Epithelial cell of proximal tubule (primary cell): ENCODE measurements at regions not wholly inside any gene's neighbourhood (a gene's known extent, or its start where the extent isn't known, plus 50 kb on each side); places are given as distances from the start of the nearest gene placed in this dataset.

Source experiments
- DNase-seq: peaks from one replicate; pipeline ENCODE4 v3.0.0-alpha.2; 2011; ENCODE audit warnings: low read depth
- H3K4me3 ChIP-seq: 2 replicates; pipeline ENCODE4 v1.5.1; 2011; ENCODE audit warnings: low read depth, mild to moderate bottlenecking, low read length
- TF ChIP-seq, protein P1 (sequence below): conservative IDR thresholded peaks from 2 replicates; pipeline ENCODE4 v1.5.1; 2012; ENCODE audit warnings: low read depth, mild to moderate bottlenecking, low read length

DNA sequence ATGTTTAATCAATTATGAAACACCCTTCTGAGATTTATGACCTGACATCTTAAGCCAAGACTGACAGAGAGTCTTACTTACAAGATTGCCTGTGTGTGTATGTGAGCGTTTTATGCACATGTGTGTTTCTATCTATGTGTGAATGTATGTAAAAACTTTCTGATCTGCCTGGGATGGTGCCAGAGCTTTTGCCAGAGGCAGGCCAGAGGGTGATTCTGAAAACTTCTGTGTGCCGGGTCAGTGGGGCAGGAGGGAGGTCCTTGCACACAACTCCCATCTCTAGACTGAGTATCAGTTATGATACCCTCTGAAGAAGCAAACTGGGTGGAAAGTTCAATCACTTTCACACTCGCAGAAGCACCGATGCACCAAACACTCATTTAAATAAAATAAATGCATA lies 335.0 kb upstream of the NT5C1B start:
- TF ChIP-seq, protein P1, sequence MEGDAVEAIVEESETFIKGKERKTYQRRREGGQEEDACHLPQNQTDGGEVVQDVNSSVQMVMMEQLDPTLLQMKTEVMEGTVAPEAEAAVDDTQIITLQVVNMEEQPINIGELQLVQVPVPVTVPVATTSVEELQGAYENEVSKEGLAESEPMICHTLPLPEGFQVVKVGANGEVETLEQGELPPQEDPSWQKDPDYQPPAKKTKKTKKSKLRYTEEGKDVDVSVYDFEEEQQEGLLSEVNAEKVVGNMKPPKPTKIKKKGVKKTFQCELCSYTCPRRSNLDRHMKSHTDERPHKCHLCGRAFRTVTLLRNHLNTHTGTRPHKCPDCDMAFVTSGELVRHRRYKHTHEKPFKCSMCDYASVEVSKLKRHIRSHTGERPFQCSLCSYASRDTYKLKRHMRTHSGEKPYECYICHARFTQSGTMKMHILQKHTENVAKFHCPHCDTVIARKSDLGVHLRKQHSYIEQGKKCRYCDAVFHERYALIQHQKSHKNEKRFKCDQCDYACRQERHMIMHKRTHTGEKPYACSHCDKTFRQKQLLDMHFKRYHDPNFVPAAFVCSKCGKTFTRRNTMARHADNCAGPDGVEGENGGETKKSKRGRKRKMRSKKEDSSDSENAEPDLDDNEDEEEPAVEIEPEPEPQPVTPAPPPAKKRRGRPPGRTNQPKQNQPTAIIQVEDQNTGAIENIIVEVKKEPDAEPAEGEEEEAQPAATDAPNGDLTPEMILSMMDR: no peak
- DNase-seq: no peak
- no peak overlapping the region for H3K4me3 ChIP-seq

DNA sequence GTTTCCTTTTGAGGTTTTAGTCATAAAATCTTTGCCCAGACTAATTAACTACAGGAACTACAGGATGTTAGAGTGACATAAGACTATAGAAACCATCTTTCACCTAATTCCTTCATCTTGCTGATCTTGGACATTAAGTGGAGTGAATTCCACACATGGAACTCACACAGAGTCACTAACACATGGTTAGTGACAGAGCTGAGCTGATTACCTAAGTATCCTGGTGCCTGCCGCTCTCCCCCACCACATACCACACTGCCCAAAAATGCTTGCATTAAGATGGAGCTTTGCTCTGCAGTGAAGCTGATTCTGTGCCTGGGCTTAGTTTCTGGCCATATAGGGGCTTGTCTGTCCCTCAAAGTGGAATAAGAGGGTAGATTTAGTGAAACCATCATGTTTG lies 332.9 kb upstream of the NT5C1B start:
- DNase-seq: no peak
- no peak overlapping the region for H3K4me3 ChIP-seq
- TF ChIP-seq, protein P1: no peak

DNA sequence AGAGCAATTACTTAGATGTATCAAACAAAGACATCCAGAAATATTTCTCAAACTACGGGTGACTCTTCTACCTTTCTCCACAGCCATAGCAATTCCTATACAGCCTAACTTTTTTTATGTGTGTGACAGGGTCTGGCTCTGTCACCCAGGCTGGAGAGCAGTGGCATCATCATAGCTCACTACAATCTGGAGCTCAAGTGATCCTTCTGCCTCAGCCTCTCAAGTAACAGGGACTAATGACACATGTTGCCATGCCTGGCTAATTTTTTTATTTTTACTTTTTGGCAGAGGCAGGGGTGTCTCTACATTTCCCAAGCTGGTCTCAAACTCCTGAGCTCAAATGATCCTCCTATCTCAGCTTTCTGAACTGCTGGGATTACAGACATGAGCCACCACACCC lies 328.9 kb upstream of the NT5C1B start:
- no peak for DNase-seq
- no peak overlapping the region for H3K4me3 ChIP-seq
- TF ChIP-seq, protein P1: no peak

DNA sequence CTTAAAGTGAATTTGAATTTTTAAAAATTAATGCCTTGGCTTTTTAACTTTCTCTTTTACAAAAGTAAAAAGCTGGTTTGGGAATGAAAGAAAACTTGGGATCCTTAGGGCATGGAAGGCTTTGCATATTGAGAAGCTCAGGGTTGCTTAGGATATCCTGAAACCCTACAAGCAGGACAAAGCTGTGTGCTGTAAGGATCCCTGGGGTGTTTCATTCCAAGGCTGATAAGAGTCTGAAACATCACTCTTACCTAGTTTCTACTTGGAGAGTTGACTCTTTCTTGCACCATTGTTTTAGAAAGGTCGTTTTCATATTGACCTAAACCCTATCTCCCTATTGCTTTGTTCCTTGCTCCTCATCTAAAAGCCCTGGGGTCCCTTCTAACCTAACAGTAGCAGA lies 325.9 kb upstream of the NT5C1B start:
- TF ChIP-seq, protein P1: no peak
- DNase-seq: no peak
- no peak overlapping the region for H3K4me3 ChIP-seq

DNA sequence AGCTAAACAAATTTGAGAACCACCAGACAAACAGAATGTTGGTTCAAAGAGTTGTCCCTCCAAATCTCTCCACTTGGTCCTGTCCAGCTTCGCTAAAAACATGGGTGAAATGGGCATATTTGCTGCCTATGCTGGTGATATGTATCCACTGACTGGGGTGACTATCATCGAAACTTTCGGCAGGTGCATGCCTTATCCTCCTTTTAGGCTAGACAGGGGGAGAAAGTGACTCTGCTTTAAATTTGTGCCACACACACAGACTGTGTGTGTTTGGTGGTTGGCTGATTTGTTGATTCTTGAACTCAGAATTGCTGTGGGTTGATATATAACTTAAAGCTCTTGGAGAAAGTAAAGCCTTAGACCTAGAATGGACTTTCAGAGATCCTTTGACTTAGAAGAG lies 324.1 kb upstream of the NT5C1B start:
- TF ChIP-seq, protein P1: no peak

DNA sequence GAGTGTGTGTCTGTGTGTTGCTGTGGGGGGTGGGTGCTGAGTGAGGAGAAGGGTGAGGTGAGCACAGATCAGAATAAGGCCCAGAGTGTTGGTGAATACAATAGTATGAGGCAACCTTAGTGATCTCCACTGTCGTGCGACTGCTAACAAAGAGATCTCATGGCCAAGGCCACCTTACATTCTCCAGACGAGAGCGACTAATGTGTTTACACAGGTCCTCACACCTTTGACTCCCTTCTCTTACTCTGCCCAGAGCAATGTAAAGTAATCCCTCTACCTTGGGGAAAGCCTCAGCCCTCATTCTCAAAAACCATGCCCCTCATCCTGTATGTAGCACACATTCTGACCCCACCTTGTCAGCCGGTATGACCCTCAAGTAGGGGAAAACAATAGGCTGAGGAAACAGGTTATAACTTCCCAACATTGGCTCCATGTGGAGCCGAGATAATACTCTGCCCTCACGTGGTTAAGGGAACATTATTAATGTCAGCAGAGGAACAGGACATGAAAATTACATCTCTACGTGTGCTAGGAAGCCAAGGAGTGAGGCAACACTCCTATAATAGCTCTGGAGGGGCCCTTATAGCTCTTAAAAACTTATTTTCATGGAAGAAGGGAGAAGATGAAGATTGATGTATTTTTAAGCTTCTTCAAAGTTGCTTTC lies 323.0 kb upstream of the NT5C1B start:
- TF ChIP-seq, protein P1: no peak
- H3K4me3 ChIP-seq: no peak overlapping the region
- DNase-seq: no peak

More for the DNA sequence above, 324.1 kb upstream of the NT5C1B start:
- no peak overlapping the region for H3K4me3 ChIP-seq
- no peak for DNase-seq

DNA sequence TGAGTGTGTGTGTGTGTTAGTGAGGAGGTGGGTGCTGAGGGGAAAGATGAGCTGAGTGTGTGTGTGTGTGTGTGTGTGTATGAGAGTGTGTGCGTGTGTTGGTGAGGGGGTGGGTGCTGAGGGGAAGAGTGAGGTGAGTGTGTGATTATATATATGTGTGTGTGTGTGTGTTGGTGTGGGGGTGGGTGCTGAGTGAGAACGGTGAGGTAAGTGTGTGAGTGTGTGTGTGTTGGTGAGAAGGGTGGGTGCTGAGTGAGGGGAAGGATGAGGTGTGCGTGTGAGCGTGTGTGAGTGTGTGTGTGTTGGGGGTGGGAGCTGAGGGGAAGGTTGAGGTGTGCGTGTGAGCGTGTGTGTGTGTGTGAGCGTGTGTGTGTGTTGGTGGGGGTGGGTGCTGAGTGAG lies 322.0 kb upstream of the NT5C1B start:
- TF ChIP-seq, protein P1: no peak
- DNase-seq: no peak
- no peak overlapping the region for H3K4me3 ChIP-seq
